OCI-LY3 (cell line): ENCODE measurements at regions not wholly inside any gene's neighbourhood (a gene's known extent, or its start where the extent isn't known, plus 50 kb on each side); places are given as distances from the start of the nearest gene placed in this dataset.

Experiments used
- H2AFZ ChIP-seq: fragments of 200-600, 300-600 bp; shearing (Covaris generic); 2 replicates; pipeline ENCODE4 v1.6.0; 2014; ENCODE audit warnings: antibody characterized with exemption, low read depth, low read length
- H3K27ac ChIP-seq: fragments of 200-600, 300-600 bp; sonication (generic); 2 replicates; pipeline ENCODE4 v1.5.1; 2014; ENCODE audit warnings: mild to moderate bottlenecking, low read length, moderate library complexity, mixed read lengths
- H3K27me3 ChIP-seq: fragments of 200-600, 300-600 bp; sonication (generic); 2 replicates; pipeline ENCODE4 v1.6.1; 2014; ENCODE audit warnings: low read depth, low read length, mixed read lengths
- H3K36me3 ChIP-seq: fragments of 200-600, 300-600 bp; sonication (generic); replicated peaks from 2 replicates; pipeline ENCODE3; 2014; ENCODE audit warnings: low read depth, low read length, mixed read lengths
- H3K4me1 ChIP-seq: fragments of 300-600, 200-600 bp; sonication (generic); 2 replicates; pipeline ENCODE4 v1.6.1; 2014; ENCODE audit warnings: low read length, mixed read lengths
- H3K4me2 ChIP-seq: fragments of 200-600, 300-600 bp; sonication (generic); 2 replicates; pipeline ENCODE4 v1.6.1; 2014; ENCODE audit warnings: low read length, mixed read lengths
- H3K4me3 ChIP-seq: fragments of 300-600, 200-600 bp; sonication (generic); 2 replicates; pipeline ENCODE4 v1.5.1; 2014; ENCODE audit warnings: antibody characterized with exemption, mild to moderate bottlenecking, low read length, moderate library complexity
- H3K79me2 ChIP-seq: fragments of 300-600, 200-600 bp; shearing (Covaris generic); 2 replicates; pipeline ENCODE4 v1.6.1; 2014; ENCODE audit warnings: mild to moderate bottlenecking, low read length, mixed read lengths
- H3K9ac ChIP-seq: fragments of 300-600, 200-600 bp; shearing (Covaris generic); 2 replicates; pipeline ENCODE4 v1.6.0; 2014; ENCODE audit warnings: mild to moderate bottlenecking, low read length, moderate library complexity
- H3K9me3 ChIP-seq: fragments of 200-600, 300-600 bp; shearing (Covaris generic); 2 replicates; pipeline ENCODE4 v1.6.1; 2014; ENCODE audit warnings: low read length, mixed read lengths; ENCODE audit not compliant: insufficient read depth
- H4K20me1 ChIP-seq: fragments of 200-600, 300-600 bp; sonication (generic); 2 replicates; pipeline ENCODE4 v1.6.1; 2016; ENCODE audit warnings: low read length, mixed read lengths; ENCODE audit not compliant: insufficient read depth
- CTCF ChIP-seq: fragments of 200-600, 300-600 bp; sonication (generic); IDR thresholded peaks from 2 replicates; pipeline ENCODE4 v1.5.1; 2014; ENCODE audit warnings: antibody characterized with exemption, low read length, low read depth
- EZH2phosphoT487 ChIP-seq: fragments of 200-600 bp; shearing (Covaris generic); IDR thresholded peaks from 2 replicates; pipeline ENCODE4 v1.6.1; 2018; ENCODE audit warnings: antibody characterized with exemption, mixed run types, low read depth

- H3K27ac ChIP-seq: no peak overlapping the region
- no peaks in the 10 kb centered on the region for H4K20me1 ChIP-seq
- no peaks in the 10 kb centered on the region for H3K4me1 ChIP-seq
- H3K79me2 ChIP-seq: no peaks in the 10 kb centered on the region
- H3K9ac ChIP-seq: no peak overlapping the region
- no peaks in the 10 kb centered on the region for H3K36me3 ChIP-seq
- H3K27me3 ChIP-seq: no peaks in the 10 kb centered on the region
- no peak overlapping the region for H2AFZ ChIP-seq
- no peak for TF ChIP-seq CTCF
- TF ChIP-seq EZH2phosphoT487: no peak
- H3K4me2 ChIP-seq: no peak overlapping the region
- H3K4me3 ChIP-seq: no peak overlapping the region
- H3K9me3 ChIP-seq: no peaks in the 10 kb centered on the region
These were observed 1638.3 kb upstream of the ZEB2 start for GRCh38 chr2:146158072-146158674.

DNA sequence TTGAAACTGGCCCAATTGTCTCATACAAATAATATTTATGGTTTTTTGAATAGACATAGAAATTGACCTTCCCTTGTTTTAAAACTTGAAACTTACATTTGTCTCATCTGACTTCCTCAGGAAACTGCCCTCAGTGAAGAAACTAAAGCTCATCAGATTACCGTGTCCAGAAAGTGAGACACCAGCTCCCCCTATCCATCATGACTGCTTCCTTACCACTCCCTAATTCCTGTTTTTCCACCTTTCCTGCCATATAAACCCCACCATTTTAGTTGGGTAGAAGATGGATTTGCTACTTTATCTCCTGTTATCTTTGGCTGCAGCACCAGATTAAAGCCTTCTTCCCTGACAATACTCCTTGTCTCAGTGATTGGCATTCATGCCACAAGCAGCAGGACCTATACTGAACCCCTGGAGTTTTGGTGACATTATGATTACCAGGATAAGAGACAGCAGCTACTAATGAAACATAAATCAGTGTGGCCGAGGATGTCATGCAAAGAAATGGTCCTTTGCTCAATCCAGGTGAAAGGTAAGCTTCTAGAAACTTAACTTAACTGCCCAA, 1627.6 kb upstream of the ZEB2 start:
- TF ChIP-seq EZH2phosphoT487: no peak
- no peak for TF ChIP-seq CTCF
- Histone ChIP-seq H3K4me3 (no peak overlapping the region), H3K27me3 (no peaks in the 10 kb centered on the region), H3K4me1 (no peaks in the 10 kb centered on the region), H3K4me2 (no peak overlapping the region), H4K20me1 (no peaks in the 10 kb centered on the region), H3K79me2 (no peaks in the 10 kb centered on the region), H3K36me3 (no peaks in the 10 kb centered on the region), H3K9ac (no peak overlapping the region), H3K27ac (no peak overlapping the region), H3K9me3 (no peaks in the 10 kb centered on the region), H2AFZ (no peak overlapping the region)

- Histone ChIP-seq H3K79me2 (no peaks in the 10 kb centered on the region), H3K9ac (no peak overlapping the region), H3K9me3 (no peaks in the 10 kb centered on the region), H4K20me1 (no peaks in the 10 kb centered on the region), H3K4me1 (no peaks in the 10 kb centered on the region), H3K36me3 (no peaks in the 10 kb centered on the region), H3K27me3 (no peaks in the 10 kb centered on the region), H3K27ac (no peak overlapping the region), H3K4me3 (no peak overlapping the region), H2AFZ (no peak overlapping the region), H3K4me2 (no peak overlapping the region)
- TF ChIP-seq CTCF: no peak
These were observed 1624.1 kb upstream of the ZEB2 start for GRCh38 chr2:146143971-146144370.

- TF ChIP-seq EZH2phosphoT487 (no peak), CTCF (no peak)
- Histone ChIP-seq H3K27me3 (no peaks in the 10 kb centered on the region), H3K4me3 (no peak overlapping the region)
These were observed 1618.9 kb upstream of the ZEB2 start for GRCh38 chr2:146138820-146139219.

More at GRCh38 chr2:146138820-146139219, 1618.9 kb upstream of the ZEB2 start:
- Histone ChIP-seq H3K4me1 (no peaks in the 10 kb centered on the region), H3K79me2 (no peaks in the 10 kb centered on the region), H3K27ac (no peak overlapping the region), H3K4me2 (no peak overlapping the region), H3K36me3 (no peaks in the 10 kb centered on the region), H3K9ac (no peak overlapping the region), H2AFZ (no peak overlapping the region), H3K9me3 (no peaks in the 10 kb centered on the region), H4K20me1 (no peaks in the 10 kb centered on the region)
